Uterus (tissue), 3 donors: ENCODE measurements at regions not wholly inside any gene's neighbourhood (a gene's known extent, or its start where the extent isn't known, plus 50 kb on each side); places are given as distances from the start of the nearest gene placed in this dataset.
"Not testable (repeated sequence)": the region's sequence is repeated elsewhere in the genome, so short reads cannot be mapped to it uniquely, and the experiment has no call there.

Experiments
- DNase-seq, 2 donors: peaks; one replicate each; pipeline ENCODE4 v3.0.0-alpha.2; 2019 to 2020
- H3K27ac ChIP-seq, 2 donors: fragments of 200-600 bp; sonication (generic); 1 replicate in 1 of 2; 2 replicates in 1 of 2; pipeline ENCODE4 v1.5.1; 2016 to 2018
- H3K27me3 ChIP-seq, 2 donors: fragments of 200-600 bp; sonication (generic); one replicate each; pipeline ENCODE4 v1.5.1; 2018 to 2019; ENCODE audit warnings: control low read depth in 1 of 2
- H3K36me3 ChIP-seq, 2 donors: fragments of 200-600 bp; sonication (generic); one replicate each; pipeline ENCODE4 v1.5.1; 2019; ENCODE audit warnings: control low read depth in 1 of 2
- H3K4me1 ChIP-seq, 2 donors: fragments of 200-600 bp; sonication (generic); one replicate each; pipeline ENCODE4 v1.5.1; 2018 to 2019; ENCODE audit warnings: control low read depth in 1 of 2
- H3K4me3 ChIP-seq, 2 donors: fragments of 200-600 bp; sonication (generic); 1 replicate in 1 of 2; 2 replicates in 1 of 2; pipeline ENCODE4 v1.5.1; 2018 to 2019; ENCODE audit warnings: mild to moderate bottlenecking in 1 of 2
- H3K9me3 ChIP-seq, 2 donors: fragments of 200-600 bp; sonication (generic); one replicate each; pipeline ENCODE4 v1.5.1; 2019; ENCODE audit warnings: control low read depth in 1 of 2
- CTCF ChIP-seq, 4 experiments: fragments of 200-600 bp in 2 of 4; fragments of 450-650 bp in 2 of 4; sonication (generic) in 2 of 4; IDR thresholded peaks; one replicate each; pipeline ENCODE4 v1.5.1; 2016 to 2019; ENCODE audit warnings: antibody characterized with exemption in 4 of 4, mild to moderate bottlenecking in 2 of 4, moderate library complexity in 1 of 4
- POLR2A ChIP-seq, 2 donors: fragments of 450-650 bp; IDR thresholded peaks; one replicate each; pipeline ENCODE4 v1.6.1; 2016; ENCODE audit warnings: antibody characterized with exemption in 2 of 2, mild to moderate bottlenecking in 1 of 2, moderate library complexity in 1 of 2
- intact Hi-C: fragments of 100-400 bp; cut with DNase I; formaldehyde crosslinking; loops from one replicate; pipeline ENCODE4 v1.15.1; 2023; ENCODE audit warnings: low total_unique reads
- donor health status: DM: yes; HTN: yes; CAD: no.

- Histone ChIP-seq H3K4me1 (no peaks in the 10 kb centered on the region), H3K9me3 (peaks cover 0 to 4% of the 10 kb centered on the region in 2 donors), H3K36me3 (no peaks in the 10 kb centered on the region), H3K27me3 (no peaks in the 10 kb centered on the region), H3K27ac (no peak overlapping the region), H3K4me3 (no peak overlapping the region)
- TF ChIP-seq POLR2A (IDR thresholded peaks at IDR 0.05) = no peak
- no peak for TF ChIP-seq CTCF (IDR thresholded peaks at IDR 0.05)
- intact Hi-C loops = no loop called here
- no peak for DNase-seq
Measured at GRCh38 chr17:31646642-31647041, 212.4 kb downstream of the COPRS start.

GRCh38 chr17:31645351-31645750 lies 213.7 kb downstream of the COPRS start:
- H3K9me3 ChIP-seq = peaks cover 0 to 4% of the 10 kb centered on the region in 2 donors
- no peak for DNase-seq
- no peaks in the 10 kb centered on the region for H3K4me1 ChIP-seq
- H3K36me3 ChIP-seq = no peaks in the 10 kb centered on the region
- H3K4me3 ChIP-seq = no peak overlapping the region
- no peak overlapping the region for H3K27ac ChIP-seq
- intact Hi-C loops = no loop called here
- no peaks in the 10 kb centered on the region for H3K27me3 ChIP-seq
- TF ChIP-seq CTCF (IDR thresholded peaks at IDR 0.05) = no peak
- no peak for TF ChIP-seq POLR2A (IDR thresholded peaks at IDR 0.05)

GRCh38 chr17:31631766-31632165 lies 227.3 kb downstream of the COPRS start:
- H3K4me3 ChIP-seq = no peak overlapping the region
- H3K27me3 ChIP-seq = no peaks in the 10 kb centered on the region
- intact Hi-C loops = no loop called here
- no peaks in the 10 kb centered on the region for H3K4me1 ChIP-seq
- H3K36me3 ChIP-seq = no peaks in the 10 kb centered on the region
- TF ChIP-seq POLR2A (IDR thresholded peaks at IDR 0.05) (no peak), CTCF (IDR thresholded peaks at IDR 0.05) (no peak)
- no peak for DNase-seq
- H3K9me3 ChIP-seq = no peaks in the 10 kb centered on the region
- H3K27ac ChIP-seq = no peak overlapping the region

GRCh38 chr17:31630866-31631265 lies 228.2 kb downstream of the COPRS start:
- H3K4me3 ChIP-seq, H3K27ac ChIP-seq, H3K4me1 ChIP-seq, H3K9me3 ChIP-seq, DNase-seq, intact Hi-C loops, H3K36me3 ChIP-seq, H3K27me3 ChIP-seq: not testable (repeated sequence)

- peaks cover 0 to 8% of the 10 kb centered on the region in 2 donors for H3K9me3 ChIP-seq
- H3K4me3 ChIP-seq = no peak overlapping the region
- no peaks in the 10 kb centered on the region for H3K27me3 ChIP-seq
- H3K36me3 ChIP-seq = no peaks in the 10 kb centered on the region
- intact Hi-C loops = no loop called here
- H3K4me1 ChIP-seq = no peaks in the 10 kb centered on the region
- no peak for DNase-seq
- H3K27ac ChIP-seq = no peak overlapping the region
- no peak for TF ChIP-seq POLR2A (IDR thresholded peaks at IDR 0.05)
- no peak for TF ChIP-seq CTCF (IDR thresholded peaks at IDR 0.05)
Measured at GRCh38 chr17:31629696-31630470, 229.2 kb downstream of the COPRS start.
